ENCODE measurements at regions not wholly inside any gene's neighbourhood (a gene's known extent, or its start where the extent isn't known, plus 50 kb on each side); places are given as distances from the start of the nearest gene placed in this dataset.

- no peak for TF ChIP-seq GABPA (IDR thresholded peaks at IDR 0.05; ENCODE audit: low read depth)
- TF ChIP-seq CTCF (IDR thresholded peaks at IDR 0.05; ENCODE audit: insufficient read depth, low read length), result no peak
Measured at GRCh38 chr5:114089259-114089658, 272.6 kb upstream of the KCNN2 start.

Data from HL-60 (cell line).